GM19438 (cell line): ENCODE measurements at regions not wholly inside any gene's neighbourhood (a gene's known extent, or its start where the extent isn't known, plus 50 kb on each side); places are given as distances from the start of the nearest gene placed in this dataset.

Experiments
- ATAC-seq: cut with Tn5 transposase; IDR thresholded peaks from one replicate; pipeline ENCODE4 v1.9.1; 2021; ENCODE audit warnings: low read depth; ENCODE audit not compliant: unreplicated experiment

GRCh38 chr17:33352526-33352925, 59.4 kb upstream of the ASIC2 start:
- no peak for ATAC-seq

GRCh38 chr17:33356266-33356665, 63.2 kb upstream of the ASIC2 start:
- ATAC-seq = no peak

DNA sequence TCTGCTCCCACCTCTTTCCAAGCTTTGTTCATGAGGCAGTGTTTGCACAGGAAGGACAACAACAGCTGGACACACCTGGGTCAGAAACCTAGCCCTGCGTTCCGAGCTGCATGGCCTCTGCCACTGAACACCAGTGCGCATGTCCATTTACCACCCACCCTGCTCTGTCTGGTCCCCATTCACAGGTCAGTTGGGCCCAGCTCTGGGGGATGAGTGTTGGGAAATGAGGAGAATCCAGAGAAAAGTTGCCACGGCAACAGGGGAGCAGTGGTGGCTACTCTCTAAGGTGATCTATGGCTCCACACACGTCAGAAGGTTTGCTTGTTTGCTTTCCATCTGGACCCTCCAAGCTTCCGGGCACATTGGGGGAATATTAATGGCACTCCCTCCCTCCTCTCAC, 70.4 kb upstream of the ASIC2 start:
- ATAC-seq = no peak

GRCh38 chr17:33366960-33367359, 73.9 kb upstream of the ASIC2 start:
- ATAC-seq = no peak

GRCh38 chr17:33369149-33369548, 76.1 kb upstream of the ASIC2 start:
- ATAC-seq = no peak

GRCh38 chr17:33369876-33370275, 76.8 kb upstream of the ASIC2 start:
- no peak for ATAC-seq

DNA sequence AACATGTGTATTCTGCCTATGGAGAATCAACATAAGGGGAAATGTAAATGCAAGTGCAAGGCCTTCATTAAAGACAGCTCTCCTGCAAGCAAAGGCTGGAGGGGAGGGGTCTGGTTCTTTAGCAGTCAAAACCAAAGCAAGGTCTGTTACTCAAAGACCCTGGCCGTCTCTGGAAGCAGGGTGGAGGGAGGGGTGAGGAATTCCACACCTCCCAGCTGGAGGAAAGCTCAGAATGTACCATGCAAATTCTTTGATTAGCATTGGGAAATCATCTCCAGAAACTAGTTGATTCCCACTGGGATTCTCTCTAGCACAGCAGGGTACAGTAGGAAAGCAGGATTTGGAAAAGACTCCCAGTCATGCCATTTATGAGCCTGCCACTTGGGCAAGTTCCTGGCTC, 77.3 kb upstream of the ASIC2 start:
- ATAC-seq = no peak

GRCh38 chr17:33371377-33371776, 78.3 kb upstream of the ASIC2 start:
- ATAC-seq = no peak

- no peak for ATAC-seq
These were observed 80.2 kb upstream of the ASIC2 start for GRCh38 chr17:33373273-33373672.

DNA sequence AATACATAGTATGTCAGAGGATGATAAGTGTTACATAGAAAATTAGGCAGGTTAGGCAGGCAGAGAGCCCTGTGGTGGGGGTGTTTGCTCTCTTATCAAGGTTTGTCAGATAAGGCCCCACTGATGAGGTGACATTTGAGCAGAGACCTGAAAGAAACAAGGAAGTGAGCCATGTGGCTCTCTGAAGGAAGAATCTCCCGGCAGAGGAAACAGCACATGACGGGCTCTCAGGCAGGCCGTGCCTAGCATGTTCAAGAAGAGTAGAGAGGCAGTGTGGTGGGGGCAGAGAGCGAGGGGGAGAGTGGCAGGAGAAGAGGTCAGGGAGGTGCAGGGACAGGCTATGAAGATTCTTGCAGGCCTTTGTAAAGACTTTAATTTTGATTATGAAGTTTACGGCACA, 82.0 kb upstream of the ASIC2 start:
- no peak for ATAC-seq

DNA sequence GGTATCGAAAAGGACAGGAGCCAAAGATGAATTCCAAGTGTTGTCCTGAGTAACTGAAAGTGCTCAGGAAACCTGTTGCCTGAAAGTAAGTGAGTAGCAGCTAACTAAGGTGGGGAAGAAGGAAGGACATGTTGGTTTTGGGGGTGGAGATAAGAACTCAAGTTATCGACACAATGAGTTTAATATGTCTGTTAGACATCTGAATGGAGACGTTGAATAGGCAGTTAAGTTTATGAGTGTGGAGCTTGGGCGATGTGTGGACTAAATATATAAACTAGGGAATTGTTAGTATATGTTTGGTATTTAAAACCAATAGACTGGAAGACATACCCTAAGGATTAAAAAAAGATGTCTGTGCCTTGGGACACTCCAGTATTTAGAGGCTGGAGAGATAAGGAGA, 82.7 kb upstream of the ASIC2 start:
- no peak for ATAC-seq

- no peak for ATAC-seq
These were observed 84.9 kb upstream of the ASIC2 start for GRCh38 chr17:33377837-33378595.

GRCh38 chr17:33381201-33381600, 88.1 kb upstream of the ASIC2 start:
- ATAC-seq = no peak

GRCh38 chr17:33383488-33384023, 90.5 kb upstream of the ASIC2 start:
- no peak for ATAC-seq

DNA sequence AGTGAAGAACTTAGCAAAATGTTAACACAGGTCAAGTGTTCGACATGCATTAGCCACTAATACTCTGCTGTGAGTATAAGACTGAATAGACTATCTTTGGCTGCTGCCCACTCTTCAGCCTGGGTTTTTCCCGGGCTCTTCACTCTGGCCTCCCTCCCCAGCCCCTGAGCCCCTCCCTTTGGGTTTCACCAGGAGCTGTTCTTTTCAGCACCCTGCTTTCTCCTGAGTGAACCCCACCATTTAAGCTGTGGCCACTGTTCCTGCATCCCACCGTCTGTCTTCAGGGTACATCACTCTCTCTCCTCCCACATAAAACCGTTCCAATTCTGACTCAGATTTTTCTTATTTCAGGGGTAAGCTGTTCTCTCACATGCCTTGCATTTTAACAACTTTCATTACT, 92.0 kb upstream of the ASIC2 start:
- ATAC-seq = no peak

DNA sequence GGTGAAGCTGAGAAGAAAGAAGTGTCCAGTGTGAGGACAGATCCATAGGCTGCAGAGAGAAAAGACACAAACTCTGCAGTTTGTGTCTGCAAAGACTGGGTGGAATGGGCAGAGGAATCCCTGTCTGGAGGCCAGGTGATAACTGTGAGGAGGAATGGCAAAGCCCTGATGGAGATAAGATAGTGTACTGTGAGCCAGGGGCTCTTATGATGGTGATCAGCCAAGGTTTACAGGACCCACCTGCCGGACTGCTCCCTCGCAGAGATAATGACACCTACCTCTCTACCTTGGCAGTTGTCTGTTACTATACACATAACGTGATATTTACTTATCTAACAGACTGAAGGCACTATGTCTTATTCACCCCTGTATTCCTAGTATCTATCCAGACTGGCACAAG, 92.6 kb upstream of the ASIC2 start:
- no peak for ATAC-seq

GRCh38 chr17:33387406-33387805, 94.3 kb upstream of the ASIC2 start:
- no peak for ATAC-seq

DNA sequence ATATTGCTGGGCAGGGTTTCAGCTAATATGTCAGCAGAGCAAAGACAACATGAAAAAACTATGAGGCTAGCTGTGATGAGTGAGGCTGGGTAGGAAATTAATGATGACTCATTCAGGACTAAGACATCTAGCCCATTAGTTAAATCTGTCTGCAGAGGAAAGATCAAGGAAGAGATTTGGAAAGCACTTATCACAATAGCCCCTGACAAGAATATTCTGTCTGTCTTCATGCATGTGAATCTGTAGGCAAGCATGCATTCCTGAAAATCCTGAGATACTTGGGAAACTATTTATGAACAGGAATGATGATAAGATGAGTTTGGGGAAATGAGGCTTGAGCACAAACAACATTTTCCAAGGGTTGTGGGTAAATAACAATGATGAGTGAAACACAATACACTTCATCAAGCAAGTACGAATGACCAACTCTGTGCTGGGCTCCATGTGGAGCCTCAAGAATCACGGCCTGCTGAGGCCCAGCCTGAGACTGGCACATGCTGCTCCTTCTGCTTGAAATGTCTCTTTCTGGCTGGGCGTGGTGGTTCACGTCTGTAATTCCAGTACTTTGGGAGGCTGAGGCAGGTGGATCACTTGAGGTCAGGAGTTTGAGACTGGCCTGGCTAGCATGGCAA, 96.5 kb upstream of the ASIC2 start:
- no peak for ATAC-seq

GRCh38 chr17:33390479-33391176, 97.5 kb upstream of the ASIC2 start:
- ATAC-seq = no peak

- ATAC-seq = no peak
These were observed 103.7 kb upstream of the ASIC2 start for GRCh38 chr17:33396818-33397217.

- no peak for ATAC-seq
These were observed 105.3 kb upstream of the ASIC2 start for GRCh38 chr17:33398386-33398785.

DNA sequence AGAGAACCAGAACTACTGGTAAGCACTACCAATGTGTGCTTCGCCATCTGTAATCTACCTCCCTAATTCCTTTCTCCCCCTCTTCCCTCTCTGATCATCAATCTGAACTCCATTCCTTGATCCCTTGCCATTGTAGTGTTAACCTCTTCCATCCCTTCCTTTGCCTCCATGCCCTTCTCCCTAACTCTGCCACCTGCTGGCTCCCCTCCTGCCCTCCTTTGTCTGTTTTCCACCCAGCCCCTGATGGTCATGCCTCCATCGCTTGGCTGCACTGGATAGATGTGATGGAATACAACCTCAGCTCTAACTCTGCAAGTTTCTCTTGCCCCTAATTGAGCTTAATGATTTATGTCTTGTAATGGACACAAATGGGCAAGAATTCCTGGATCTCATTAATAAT, 108.2 kb upstream of the ASIC2 start:
- no peak for ATAC-seq
